EH (cell line): ENCODE measurements at regions not wholly inside any gene's neighbourhood (a gene's known extent, or its start where the extent isn't known, plus 50 kb on each side); places are given as distances from the start of the nearest gene placed in this dataset.
A peak's percentile ranks its signal among the peaks of the same experiment; 100 is the strongest.

Experiments
- DNase-seq: peaks from one replicate; pipeline ENCODE4 v3.0.0-alpha.2; 2015; ENCODE audit warnings: low read depth

GRCh38 chr20:8935878-8936277 is 133.0 kb upstream of the PLCB4 start:
- no peak for DNase-seq

DNA sequence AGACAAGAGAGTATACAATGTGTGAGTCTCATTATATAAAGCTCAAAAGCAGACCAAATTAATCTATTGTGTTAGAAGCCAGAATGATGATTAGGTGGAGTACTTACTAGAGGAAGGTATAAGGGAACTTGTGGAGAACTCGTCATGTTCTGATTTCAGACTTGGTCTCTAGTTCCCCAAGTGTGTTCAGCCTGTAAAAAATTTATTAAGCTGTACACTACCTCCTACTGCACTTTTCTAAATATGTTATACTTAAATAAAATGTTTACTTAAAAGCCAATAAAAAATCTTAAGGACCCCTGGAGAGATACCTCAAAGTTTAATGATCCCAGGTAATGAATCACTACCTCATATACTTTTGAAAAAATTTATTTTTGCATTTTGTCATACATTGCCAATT is 130.4 kb upstream of the PLCB4 start:
- peak; percentile 5 for DNase-seq

- DNase-seq = no peak
These were observed 128.6 kb upstream of the PLCB4 start for GRCh38 chr20:8940326-8940725.

GRCh38 chr20:8943631-8944030 is 125.3 kb upstream of the PLCB4 start:
- DNase-seq = no peak

DNA sequence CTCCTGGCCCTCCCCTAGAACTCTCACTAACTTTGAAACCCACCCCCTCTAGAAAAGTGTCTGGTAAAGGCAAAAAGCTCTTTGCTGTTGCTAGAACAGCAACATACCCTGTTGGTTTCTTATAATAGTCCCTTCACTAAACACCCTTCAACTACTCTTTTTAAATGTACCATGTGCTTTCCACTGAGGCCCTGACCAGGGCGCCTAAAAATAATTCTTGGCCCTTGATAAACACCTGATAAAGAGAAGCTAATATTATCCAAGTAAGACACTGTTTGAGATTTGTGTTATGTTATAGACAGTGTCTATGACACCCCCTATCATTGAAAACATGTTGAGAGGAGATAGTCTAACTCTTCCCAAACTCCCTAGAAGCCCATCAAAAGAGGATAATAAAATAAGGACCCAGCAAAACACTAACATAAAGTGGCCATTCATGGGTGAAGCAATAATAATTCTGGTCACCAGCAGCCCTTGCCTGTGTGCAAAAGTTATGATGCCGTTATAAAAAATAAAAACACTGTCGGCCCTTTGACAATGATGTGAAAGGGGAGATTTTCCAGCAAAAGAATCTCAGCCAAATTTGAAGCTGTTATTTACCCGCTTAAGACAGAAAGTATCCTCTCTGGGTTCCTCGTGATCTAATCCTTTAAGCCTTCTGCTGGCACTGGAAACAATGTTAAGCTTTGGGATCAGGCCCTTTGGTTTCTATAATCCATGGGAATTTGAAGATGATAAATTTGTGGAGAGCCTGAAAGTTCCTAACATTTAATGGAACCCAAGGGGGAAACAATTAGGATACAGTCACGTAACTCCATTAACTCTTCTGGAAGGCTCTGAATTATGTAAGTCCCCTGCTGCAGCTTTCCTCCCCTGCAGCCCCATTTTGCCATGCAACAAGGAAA is 122.6 kb upstream of the PLCB4 start:
- peak; percentile 7 for DNase-seq

- DNase-seq = no peak
These were observed 120.4 kb upstream of the PLCB4 start for GRCh38 chr20:8948442-8949020.

GRCh38 chr20:8951164-8951563 is 117.7 kb upstream of the PLCB4 start:
- no peak for DNase-seq

GRCh38 chr20:8952721-8953120 is 116.2 kb upstream of the PLCB4 start:
- peak; percentile 41 for DNase-seq

GRCh38 chr20:8953300-8953699 is 115.6 kb upstream of the PLCB4 start:
- no peak for DNase-seq

- no peak for DNase-seq
These were observed 108.6 kb upstream of the PLCB4 start for GRCh38 chr20:8960241-8960640.

- DNase-seq = no peak
These were observed 105.6 kb upstream of the PLCB4 start for GRCh38 chr20:8963330-8963729.

DNA sequence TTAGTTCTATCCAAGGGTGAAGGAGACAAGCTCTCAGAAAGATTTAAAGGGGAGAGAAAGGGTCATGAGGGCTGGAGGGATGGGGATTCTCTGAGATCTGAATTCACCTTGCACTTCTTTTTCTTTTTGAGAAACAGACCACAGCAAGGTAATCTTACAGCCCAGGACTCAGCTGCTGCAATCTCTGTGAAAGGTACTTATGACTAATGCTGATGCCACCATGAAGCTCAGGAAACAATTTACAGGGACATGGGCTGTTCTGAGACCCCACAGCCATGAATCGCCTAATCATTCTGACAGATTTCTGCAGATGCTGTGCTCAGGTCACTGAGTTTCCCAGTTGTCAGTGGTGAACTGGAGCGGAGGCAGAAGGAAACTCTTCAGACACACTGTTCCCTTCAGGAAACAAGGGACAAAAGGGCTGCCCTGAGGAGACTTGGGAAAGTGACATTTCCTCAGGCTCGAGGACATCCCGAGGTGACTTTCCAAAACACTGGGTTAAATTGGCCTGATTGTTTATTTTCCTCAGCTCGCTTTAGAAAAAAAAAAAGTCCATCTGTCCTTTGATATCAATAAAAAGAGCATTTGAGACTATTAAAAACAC is 103.8 kb upstream of the PLCB4 start:
- no peak for DNase-seq

- DNase-seq = peak; percentile 6
These were observed 101.1 kb upstream of the PLCB4 start for GRCh38 chr20:8967641-8968245.

DNA sequence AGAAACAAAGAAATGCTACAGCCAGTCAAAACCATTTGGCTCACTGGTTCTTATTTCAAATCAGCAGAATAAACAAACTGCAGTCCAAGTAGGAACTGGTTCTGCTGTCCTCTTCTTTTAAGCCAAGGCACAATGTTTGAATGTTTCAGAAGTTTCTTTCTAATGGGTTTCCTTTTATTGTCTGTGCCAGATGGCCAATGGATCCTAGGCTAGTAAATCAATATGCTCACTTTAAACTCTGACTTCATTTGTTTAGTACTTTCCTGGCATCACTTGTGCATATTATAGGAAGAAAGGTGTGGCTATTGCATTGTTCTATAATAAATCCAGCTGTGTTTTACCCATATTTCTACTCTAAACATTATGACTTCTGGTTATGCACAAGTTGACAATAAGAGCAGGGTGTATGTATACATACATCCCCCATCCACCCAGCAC is 99.7 kb upstream of the PLCB4 start:
- no peak for DNase-seq

DNA sequence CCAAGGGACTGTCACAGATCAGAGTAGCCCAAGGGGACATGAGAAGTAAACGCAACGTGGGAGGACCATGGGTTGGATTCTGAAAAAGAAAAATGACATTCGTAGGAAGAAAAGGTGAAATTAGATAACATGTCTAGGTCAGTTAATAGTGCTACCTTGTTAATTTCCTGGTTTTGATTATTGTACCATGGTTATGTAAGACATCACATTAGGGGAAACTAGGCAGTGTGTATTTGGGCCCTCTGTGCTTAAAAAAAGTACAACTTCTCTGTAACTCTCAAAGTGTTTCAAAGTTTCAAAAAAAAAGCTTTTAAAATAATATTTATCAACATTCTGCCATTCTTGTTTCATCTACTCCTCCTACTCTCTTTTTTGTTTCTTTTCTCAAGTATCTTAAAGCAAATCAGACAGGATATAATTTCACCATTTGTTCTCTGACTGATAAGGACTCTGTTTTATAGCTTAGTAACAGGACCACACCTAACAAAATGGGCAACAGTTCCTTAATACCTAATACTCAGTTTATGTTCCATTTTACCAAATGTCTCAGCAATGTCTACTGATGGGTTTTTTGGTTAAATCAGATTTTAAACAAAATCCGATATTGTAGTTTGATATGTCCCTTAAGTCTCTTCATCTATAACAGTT is 97.1 kb upstream of the PLCB4 start:
- no peak for DNase-seq

- no peak for DNase-seq
These were observed 95.8 kb upstream of the PLCB4 start for GRCh38 chr20:8972963-8973705.

GRCh38 chr20:8974009-8974708 is 94.7 kb upstream of the PLCB4 start:
- DNase-seq = no peak

GRCh38 chr20:8981482-8981881 is 87.4 kb upstream of the PLCB4 start:
- no peak for DNase-seq

- no peak for DNase-seq
These were observed 85.2 kb upstream of the PLCB4 start for GRCh38 chr20:8983478-8984345.

- no peak for DNase-seq
These were observed 82.3 kb upstream of the PLCB4 start for GRCh38 chr20:8986631-8987030.
